GM18868 (cell line): ENCODE measurements at regions not wholly inside any gene's neighbourhood (a gene's known extent, or its start where the extent isn't known, plus 50 kb on each side); places are given as distances from the start of the nearest gene placed in this dataset.

ENCODE experiments used
- ATAC-seq: cut with Tn5 transposase; IDR thresholded peaks from one replicate; pipeline ENCODE4 v1.9.1; 2021; ENCODE audit warnings: mild to moderate bottlenecking, moderate library complexity; ENCODE audit not compliant: unreplicated experiment

DNA sequence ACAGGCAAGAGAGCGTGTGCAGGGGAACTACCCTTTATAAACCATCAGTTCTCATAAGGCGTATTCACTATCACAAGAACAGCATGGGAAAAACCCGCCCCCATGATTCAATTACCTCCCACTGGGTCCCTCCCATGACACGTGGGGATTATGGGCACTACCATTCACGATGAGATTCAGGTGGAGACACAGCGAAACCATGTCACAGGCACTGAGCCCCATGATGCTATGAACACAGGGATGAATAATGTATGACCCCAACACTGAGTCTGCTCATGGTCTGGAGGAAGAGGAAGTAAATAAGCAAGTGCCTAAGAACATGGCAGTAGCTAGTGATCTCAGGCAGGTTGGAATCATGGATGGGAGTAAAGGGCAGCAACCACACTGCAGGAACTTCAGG lies 281.0 kb upstream of the ZNF462 start:
- no peak for ATAC-seq

DNA sequence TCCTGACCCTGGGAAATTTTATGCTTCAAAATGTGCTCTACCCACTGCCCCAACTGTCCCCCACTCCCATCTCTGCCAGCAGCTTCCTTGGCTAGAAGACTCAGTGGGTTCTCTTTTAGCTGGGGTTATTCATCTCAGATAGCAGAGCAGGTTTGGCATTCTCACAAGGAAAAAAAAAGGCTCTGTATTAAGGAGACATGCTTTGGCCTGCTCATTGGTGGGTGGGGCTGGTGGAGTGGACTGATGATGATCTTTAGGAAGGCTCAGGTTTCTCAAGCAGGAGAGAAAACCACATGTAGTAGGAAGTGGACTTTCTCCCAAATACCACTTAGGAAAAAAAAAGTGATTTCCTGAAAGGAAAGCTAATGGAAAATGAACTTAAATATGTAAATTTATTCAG lies 279.2 kb upstream of the ZNF462 start:
- ATAC-seq, result no peak

DNA sequence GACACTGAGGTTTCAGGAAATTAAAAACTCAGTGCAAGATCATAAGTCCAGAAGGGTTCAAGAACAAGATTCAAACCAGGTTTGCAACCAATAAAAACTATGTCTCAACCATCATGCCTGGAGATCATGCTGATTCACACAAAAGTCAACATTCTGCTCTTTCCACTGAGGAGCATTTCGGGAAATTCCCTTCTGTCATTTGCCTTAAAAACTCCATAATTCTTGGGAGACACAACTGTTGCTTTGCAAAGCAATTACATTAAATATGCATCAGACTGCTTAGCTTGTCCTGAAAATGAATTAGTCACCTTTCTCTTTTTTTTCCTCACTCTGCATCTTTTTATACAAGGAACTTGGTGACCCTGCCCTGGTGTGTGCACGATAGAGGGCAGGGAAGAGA lies 275.9 kb upstream of the ZNF462 start:
- ATAC-seq, result no peak

DNA sequence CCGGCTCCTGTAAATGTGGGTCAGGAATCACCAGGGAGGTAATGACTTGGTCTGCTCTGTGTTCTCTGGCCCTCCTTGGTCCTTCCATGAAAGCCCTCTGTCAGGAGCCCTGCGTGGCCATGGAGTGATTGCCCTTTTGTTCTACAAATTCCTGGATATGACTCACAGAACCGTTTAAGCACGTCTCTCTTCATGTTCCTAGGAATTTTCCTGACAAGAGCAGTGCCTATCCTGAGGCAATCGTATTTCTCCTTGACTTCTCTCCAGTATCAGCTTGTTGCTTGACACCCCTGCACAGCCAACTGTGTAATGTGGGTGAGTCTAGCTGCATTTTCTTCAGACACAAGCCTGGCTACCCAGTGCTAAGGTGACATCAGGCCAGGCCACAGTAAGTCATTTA lies 274.3 kb upstream of the ZNF462 start:
- no peak for ATAC-seq

DNA sequence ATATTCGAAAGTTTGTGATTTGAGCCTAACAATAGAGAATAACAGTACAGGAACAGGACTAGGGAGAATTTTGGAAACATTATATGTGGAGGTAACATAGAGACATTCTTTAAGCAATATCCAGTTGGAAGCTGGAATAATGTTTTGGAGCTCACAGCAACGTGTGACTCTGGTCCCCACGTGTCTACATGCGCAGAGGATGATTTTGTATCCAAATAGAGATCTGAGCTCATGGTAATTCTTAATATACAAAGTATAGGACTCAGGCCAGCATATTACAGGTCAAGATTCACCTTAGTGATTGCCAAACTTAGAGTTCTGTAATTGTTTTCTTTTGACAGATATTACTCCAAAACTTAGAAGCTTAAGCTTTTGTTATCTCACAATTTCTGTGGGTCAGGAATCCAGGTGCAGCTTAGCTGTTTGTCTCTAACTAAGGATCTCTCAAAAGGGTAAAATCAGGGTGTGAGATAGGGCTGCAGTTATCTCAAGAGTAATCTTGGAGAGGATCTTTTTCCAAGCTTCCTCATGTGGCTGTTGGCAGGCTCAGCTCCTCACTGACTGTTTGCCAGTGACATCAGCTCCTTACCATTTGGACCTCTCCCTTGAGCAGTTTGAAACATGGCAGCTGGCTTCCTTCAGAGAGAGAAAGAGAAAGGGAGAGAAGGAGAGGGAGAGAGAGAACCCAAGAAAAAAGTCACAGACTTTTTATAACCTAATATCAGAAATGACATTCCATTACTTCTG lies 272.0 kb upstream of the ZNF462 start:
- ATAC-seq, result no peak

DNA sequence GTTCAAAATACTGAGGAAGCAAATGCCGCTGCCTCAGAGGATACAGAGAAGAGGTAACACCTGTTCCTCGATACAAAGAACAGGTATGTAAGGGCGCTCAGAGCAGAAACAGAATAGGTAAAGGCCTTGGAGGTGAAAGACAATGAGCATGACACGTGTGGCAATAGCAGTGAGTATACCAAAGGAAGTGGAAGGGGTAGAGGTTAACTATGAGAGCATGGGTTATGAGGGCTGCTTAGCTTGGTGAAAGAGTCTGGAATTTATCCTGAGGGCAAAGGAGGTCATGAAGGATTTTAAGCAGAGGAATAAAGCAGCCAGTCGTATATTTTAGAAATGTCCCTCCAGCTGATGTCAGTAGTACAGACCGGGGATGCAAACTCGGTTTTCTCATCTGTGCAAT lies 269.8 kb upstream of the ZNF462 start:
- no peak for ATAC-seq

DNA sequence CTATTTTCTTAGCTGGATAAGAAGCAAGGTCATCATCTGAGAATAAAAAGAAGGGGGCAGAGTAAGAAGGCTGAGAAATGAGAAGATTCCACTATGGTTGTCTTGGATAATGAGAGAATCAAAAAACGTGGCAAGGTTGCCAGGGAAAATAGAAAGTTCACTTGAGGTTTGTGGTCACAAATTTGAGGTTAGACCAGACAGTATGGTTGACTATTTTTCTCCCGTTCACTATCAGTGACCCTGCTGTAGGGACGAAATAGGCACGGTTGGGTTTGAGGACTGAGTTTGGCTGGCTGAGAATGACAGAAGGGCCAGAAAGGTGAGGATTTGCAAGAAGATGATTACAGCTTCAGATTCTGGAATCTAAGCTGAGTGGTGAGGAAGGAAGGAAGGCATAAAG lies 266.0 kb upstream of the ZNF462 start:
- ATAC-seq, result no peak

DNA sequence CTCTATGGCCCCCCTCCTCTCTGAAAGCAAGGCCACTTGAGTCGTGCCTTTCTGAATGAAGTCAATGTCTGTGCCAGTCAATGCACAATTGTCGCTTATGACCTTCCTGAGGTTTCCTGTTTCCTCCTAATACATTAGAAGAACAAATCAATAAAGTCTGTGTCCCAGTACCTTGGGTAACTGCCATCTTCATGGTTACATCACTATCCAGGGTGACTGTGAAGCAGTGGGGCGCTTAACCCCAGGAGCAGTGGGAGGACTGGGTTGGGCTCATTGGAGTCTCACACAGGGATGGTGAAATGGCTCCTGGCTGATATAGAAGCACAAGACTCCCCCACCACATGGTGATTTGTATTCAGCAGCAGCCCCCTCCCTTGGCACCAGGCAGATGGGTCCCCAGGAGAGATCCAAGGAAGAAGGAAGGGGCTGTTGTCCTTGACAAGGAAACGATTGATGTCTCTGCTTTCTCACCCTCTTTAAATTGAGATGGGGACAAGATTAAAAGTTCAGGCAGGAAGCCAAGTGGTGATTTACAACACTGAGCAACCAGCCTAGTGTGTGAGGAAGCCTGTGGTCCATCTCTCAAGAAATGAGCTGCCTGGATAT lies 261.9 kb upstream of the ZNF462 start:
- no peak for ATAC-seq

DNA sequence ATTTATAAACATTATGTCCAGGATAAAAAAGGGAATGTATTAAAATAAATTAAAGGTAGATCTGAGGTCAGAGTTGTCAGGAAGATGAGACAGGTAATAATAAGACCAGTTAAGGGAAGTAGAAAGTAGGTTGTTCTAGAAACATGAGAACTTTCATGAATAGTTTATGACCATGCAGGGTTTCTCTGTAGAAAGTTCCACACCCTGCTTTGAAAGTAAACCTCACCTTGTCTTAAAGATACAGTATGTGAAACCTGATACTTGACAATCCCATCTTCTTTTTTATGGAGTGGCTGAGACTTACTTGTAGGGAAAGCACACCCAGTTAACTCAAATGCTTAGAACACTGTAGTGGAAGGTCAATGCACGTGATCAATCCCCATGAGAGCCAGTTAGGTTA lies 260.6 kb upstream of the ZNF462 start:
- no peak for ATAC-seq

DNA sequence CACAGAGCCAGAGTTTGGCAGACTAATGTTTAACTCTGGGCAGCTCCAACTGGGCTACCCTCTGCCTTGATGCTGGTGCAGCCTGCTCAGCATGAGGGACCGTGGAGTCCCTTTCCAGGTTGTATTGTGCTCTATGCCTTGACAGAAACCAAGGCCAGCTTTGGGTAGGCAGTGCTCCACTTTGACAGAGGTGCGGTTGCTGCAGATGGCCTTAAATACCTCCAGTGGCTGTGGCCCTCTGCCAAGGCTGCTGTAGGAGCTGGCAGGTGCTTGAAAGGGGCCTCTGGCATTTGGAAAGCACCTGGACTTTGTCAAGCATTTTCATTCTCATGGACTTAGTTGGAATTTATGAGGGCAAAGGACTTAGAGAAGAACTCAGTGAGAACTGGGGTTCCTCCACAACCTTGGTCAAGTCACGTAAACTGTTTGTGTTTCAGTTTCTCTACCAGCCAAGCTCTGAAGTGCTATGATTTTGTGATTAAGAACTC lies 249.7 kb upstream of the ZNF462 start:
- no peak for ATAC-seq

DNA sequence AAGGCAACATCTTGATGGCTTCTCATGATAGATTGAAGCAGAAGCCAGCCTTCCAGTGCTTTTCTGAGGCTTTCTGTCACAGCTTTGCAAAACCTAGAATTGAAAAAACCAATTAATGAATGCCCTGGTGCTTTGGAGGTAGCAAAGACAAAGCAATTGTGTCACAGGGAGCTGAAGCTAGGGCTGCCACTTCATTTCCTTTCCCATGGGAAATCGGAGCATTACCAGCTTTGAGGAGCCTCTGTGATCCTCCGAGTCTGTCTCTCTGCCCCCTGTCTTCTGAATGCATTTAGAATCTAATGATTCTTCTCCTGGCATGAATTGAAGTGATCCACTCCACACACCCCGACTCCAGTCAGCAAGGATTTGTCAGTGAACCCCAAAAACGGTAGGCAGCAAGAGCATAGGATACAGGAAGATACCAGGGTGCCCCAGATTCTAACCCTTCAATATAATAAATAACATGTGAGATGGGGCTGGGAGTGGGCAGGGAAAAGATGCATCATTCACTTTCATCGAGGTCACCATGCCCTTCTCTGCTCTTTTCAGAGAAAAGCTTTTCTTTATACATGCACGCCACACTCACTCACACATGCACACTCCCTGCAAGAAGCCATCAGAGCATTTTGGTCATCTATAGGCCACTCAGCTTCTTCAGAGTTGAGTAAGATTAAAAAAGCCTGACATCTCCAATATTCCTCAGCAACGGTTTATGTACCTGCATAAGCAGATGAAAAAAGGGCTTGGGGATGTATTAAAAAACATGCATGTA lies 247.7 kb upstream of the ZNF462 start:
- no peak for ATAC-seq

DNA sequence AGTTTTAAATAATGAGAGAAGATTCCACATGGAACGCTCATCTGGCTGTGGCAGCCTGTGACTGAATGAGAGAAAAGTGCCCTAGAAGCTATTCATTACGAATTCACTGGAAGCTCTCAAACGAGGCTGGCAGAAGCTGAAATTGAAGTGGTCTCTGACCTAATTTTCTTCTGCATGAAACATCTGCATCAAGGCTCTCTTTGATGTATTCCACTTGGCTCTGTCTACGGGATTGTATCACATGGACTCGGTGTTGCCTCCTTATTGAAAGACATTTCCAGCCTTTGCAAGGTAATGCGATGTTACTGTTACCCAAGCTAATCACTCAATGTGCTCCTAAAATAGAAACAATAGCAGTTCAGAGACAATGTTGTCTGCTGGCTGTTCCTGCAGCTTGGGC lies 246.9 kb upstream of the ZNF462 start:
- no peak for ATAC-seq

DNA sequence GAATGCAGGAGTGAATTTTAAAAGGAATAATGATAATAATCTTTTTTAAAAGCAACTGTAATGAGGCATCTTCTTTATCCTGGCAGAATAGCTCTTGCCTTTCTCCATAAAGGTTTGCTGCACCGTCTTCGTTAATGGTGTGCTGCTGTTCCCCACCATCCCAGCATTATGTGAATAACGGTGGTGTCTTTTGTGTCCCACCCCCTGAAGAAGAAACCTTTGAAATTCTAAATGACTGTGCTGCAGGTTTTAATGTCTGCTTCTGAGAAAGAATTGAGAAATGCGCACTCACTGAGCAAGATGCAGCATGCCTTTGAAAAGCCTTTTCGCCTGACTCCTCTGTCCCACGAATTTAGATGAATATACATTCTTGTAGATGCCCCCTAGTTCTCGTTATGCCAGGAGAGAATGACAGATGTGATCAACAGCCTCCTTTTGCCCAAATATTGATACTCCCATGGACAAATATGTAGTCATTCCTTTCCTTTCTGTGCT lies 246.1 kb upstream of the ZNF462 start:
- ATAC-seq, result no peak

DNA sequence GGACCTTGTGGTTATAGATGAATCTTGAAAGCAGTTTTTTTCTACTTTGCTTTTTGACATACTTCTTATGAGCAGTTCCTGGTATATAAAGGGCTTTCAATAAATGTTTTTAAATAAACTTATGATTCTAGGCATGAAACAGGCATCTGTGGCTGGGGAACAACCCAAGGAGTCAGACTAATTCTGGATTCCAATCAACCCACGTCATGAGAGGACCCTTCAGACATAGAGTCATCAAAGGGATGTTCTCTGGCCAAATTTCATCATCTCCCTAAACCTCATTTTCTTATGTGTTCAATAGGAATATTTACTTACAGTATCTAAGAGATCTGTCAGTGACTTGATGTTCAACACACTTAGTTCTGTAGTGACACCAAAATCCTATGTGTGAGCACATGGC lies 243.8 kb upstream of the ZNF462 start:
- no peak for ATAC-seq

DNA sequence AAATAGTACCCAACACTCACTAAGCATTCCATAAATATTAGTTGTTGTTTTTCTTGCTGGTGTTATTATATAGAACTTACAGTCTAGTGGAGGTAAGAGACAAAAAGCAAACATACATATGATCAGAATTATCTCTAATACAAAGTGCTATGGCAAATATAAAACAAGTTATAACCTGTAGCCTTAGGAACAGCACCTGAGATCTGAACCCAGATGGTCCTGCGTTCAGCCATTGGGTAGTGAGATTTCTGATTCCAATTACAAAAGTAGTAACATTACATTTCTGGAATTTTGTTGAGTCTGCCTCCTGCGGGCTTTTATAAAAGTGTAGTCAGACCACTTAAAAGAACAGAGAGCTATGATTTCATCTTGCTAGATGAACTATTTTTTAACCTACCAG lies 242.9 kb upstream of the ZNF462 start:
- ATAC-seq, result no peak

DNA sequence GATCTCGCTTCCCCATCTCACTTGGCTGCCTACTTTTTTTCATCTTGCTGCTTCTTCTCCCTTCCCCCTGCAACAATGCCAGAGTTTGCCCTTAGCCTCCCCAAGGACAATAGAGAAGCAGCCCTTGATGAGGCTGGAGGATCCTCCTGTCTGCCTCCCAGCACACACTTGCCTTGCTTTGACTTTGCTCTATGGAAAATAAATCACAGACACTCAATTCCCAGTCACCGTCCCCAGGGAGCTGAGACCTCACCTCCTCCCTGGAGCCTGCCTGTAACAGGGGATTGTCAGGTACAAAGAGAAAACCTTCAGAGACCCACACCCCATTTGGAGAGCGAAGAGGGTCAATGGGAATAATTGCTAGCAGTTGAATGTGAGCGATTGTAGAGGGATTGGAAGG lies 242.1 kb upstream of the ZNF462 start:
- ATAC-seq, result no peak

DNA sequence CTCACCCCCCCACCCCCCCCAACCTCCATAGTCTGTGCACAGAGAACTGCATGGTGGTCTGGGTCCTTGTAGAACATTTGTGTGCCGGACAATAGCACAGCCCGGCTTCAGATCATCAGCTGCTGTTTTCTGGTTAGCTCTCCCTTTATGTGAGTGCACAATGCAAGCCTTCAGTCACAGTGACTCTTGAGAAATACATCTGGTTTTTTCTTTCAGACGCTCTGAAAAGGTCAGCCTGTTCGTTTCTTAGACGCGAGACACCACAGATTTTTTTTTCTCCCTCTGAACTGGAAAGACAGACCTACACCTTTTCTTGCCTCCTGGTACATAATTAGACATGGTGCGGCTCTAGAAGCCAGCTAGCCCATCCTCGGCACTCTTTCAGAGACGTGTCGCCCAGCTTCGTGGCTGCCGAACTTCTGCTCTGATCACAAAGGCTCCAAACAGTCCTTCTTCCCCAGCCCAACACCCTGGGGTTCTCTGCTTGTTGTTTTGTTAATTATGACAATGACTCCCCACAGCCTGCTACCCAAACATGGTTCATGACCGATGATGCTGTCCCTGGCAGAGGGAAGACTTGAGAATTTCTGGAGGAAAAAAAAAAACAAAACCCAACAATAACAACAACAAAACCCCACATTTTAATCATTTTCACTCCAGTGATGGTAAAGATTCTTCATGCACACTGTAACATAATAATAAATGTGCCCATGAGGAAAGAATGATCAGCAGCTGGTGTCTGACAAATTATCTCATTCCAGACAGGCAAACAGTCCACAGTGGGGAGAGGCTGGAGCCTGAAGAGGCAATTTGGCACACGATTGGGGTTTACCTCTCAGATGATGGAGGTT lies 241.4 kb upstream of the ZNF462 start:
- ATAC-seq, result no peak

DNA sequence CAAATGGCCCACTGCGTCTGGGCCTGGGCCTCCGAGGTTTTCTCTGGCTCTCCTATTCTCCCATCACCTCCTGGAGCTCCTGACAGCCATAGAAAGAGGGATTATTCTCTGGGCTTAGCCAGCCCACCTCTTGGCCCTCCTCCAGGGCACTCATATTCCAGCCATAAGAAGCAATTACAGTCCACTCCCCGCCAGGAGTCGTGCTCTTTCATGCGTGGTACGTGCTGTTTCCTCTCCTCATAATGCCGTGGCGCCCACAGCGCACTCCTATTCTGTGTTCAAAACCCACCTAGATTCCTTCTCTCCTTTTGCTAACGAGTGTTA lies 240.8 kb upstream of the ZNF462 start:
- no peak for ATAC-seq

DNA sequence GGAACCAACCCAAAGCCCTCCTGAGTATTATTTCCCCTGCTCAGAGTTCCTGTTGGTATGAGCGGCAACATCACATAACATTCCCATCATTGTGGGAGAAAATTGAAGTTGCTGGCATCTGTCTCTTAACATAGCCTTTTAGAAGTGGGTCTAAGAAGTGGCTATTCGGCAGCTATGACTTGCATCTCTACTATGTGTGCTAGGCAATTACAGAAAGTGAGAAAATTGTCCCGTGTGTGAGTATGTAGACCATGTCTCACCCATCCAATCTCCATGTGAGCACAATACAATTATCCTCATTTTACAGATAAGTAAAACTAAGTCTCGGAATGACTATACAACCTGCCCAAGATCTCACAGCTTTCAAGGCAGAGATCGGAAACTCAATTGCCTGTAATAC lies 239.4 kb upstream of the ZNF462 start:
- ATAC-seq, result no peak

DNA sequence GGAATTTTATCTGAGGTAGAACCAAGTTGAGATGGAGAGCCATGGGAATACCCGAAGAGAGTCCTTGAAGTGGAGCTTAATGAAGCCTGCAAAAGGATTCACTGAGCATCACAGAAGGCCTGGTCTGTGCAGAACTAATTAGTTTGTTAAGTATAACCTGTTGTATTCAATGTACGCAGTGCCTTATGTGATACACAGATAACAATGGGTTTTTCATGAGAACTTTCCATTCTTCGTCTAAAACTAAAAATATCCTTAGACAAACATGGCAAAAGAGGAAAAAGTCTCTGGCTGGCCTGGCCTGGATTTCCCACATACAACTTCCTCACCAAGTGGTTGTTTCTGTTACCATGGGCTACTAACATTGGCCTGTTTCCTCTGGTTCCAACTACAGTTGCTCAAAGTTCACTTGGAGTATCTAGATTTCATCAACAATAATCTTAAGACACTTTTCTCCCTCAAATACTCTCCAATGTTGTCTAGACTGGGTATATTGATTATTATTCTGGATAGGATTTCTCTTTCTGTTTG lies 237.6 kb upstream of the ZNF462 start:
- no peak for ATAC-seq

DNA sequence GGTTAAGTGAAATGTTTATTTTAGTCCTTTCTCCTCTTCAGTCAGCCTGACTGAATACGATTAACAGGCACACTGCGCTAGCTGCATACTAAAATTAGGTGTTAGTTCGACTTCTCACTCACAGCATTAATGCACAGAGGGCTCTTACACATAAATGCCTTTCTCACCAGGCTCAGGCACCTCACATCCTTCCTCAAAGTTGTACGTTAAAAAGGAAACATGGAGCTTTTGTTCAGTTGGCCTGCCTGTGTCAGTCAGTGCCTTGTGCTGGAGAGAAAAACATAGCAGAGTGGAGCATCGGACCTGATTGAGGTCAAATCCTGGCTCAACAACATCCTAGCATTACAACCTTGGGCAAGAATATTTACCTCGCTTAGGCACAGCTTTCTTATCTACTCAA lies 236.0 kb upstream of the ZNF462 start:
- ATAC-seq, result no peak
